T-cell (primary cell): ENCODE measurements at regions not wholly inside any gene's neighbourhood (a gene's known extent, or its start where the extent isn't known, plus 50 kb on each side); places are given as distances from the start of the nearest gene placed in this dataset.

ENCODE experiments used
- ATAC-seq, 4 experiments: fragments of 200-7000 bp in 3 of 4; fragments of 150-1000 bp in 1 of 4; cut with Tn5 transposase; replicated peaks in 1 of 4; 1 replicate in 3 of 4; 2 replicates in 1 of 4; pipeline ENCODE4 v1.10.0; 2021; ENCODE audit warnings: moderate library complexity in 3 of 4, mild to moderate bottlenecking in 2 of 4, moderate number of reproducible peaks in 1 of 4
- CTCF ChIA-PET, 2 donors: fragments of 300-600 bp; sonication (Branson Sonifier 250); formaldehyde crosslinking; loops; one replicate each; lab custom pipeline; 2022; ENCODE audit warnings: antibody characterized with exemption in 2 of 2; lab: Charles Lee
- POLR2A ChIA-PET, 2 donors: fragments of 300-600 bp; sonication (Branson Sonifier 250); formaldehyde crosslinking; loops; one replicate each; lab custom pipeline; 2022; ENCODE audit warnings: antibody characterized with exemption in 2 of 2; lab: Charles Lee
- DNase-seq, 35 experiments: peaks; one replicate each; pipeline versions ENCODE4 v3.0.0 to v3.0.0-alpha.2; 2013 to 2023
- H3K27ac ChIP-seq: one replicate; pipeline ENCODE4 v1.5.1; 2013; ENCODE audit warnings: low read length
- H3K27me3 ChIP-seq, 2 experiments: replicated peaks in 1 of 2; 1 replicate in 1 of 2; 2 replicates in 1 of 2; pipeline versions ENCODE4 v1.6.1 to v1.7.0; 2013; ENCODE audit warnings: low read length in 1 of 2, mixed read lengths in 1 of 2; ENCODE audit not compliant: control insufficient read depth in 2 of 2, insufficient read depth in 2 of 2; ENCODE audit errors: extremely low read depth in 1 of 2
- H3K36me3 ChIP-seq, 2 donors: 1 replicate in 1 of 2; 2 replicates in 1 of 2; pipeline versions ENCODE4 v1.6.1 to v1.7.0; 2013; ENCODE audit warnings: low read length in 1 of 2; ENCODE audit not compliant: control insufficient read depth in 2 of 2, insufficient read depth in 1 of 2; ENCODE audit errors: extremely low read depth in 1 of 2
- H3K4me1 ChIP-seq, 2 experiments: 1 replicate in 1 of 2; 2 replicates in 1 of 2; pipeline versions ENCODE4 v1.6.1 to v1.7.0; 2013; ENCODE audit warnings: low read length in 2 of 2, mixed read lengths in 1 of 2; ENCODE audit not compliant: insufficient read depth in 2 of 2, control insufficient read depth in 1 of 2; ENCODE audit errors: extremely low read depth in 1 of 2
- H3K4me3 ChIP-seq, 2 donors: 1 replicate in 1 of 2; 2 replicates in 1 of 2; pipeline versions ENCODE4 v1.5.1 to v1.7.0; 2013; ENCODE audit warnings: mild to moderate bottlenecking in 2 of 2, low read length in 1 of 2, moderate library complexity in 1 of 2; ENCODE audit not compliant: control insufficient read depth in 1 of 2; ENCODE audit errors: extremely low read depth in 1 of 2
- H3K9me3 ChIP-seq: 2 replicates; pipeline ENCODE4 v1.7.0; 2013
- H3K27ac Mint-ChIP-seq, 2 donors: one replicate each; pipeline ENCODE4 v1.8.0; 2020 to 2021; ENCODE audit warnings: mild to moderate bottlenecking in 2 of 2, mixed read lengths in 2 of 2
- H3K27me3 Mint-ChIP-seq, 2 donors: one replicate each; pipeline ENCODE4 v1.8.0; 2021 to 2022; ENCODE audit warnings: mixed read lengths in 2 of 2
- H3K36me3 Mint-ChIP-seq: one replicate; pipeline ENCODE4 v1.8.0; 2021; ENCODE audit warnings: mixed read lengths
- H3K4me1 Mint-ChIP-seq, 3 donors: one replicate each; pipeline ENCODE4 v1.8.0; 2020 to 2022; ENCODE audit warnings: mixed read lengths in 3 of 3, mild to moderate bottlenecking in 1 of 3
- H3K4me3 Mint-ChIP-seq, 3 donors: one replicate each; pipeline ENCODE4 v1.8.0; 2020 to 2022; ENCODE audit warnings: mild to moderate bottlenecking in 3 of 3, mixed read lengths in 3 of 3, moderate library complexity in 3 of 3
- H3K9me3 Mint-ChIP-seq, 3 donors: one replicate each; pipeline ENCODE4 v1.8.0; 2020 to 2022; ENCODE audit warnings: mixed read lengths in 3 of 3
- WGBS: methylation state at CpG from one replicate; pipeline ENCODE4 v1.1.5; 2013; ENCODE audit warnings: missing lambda C conversion rate; ENCODE audit not compliant: insufficient coverage; 5-methylcytosine and 5-hydroxymethylcytosine counted together

DNA sequence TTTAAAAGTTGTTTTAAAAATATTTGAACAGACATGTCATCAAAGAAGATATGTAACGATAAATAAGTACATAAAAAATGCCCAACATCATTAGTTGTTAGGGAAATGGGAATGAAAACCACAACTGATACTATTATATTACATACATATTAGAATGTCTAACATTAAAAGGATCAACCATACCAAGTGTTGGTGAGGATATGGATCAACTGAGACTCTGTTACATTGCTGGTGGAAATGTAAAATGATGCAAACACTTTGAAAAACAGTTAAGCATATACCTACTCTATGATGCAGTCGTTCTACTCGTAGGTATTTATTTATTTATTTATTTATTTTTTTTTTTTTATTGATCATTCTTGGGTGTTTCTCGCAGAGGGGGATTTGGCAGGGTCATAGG lies 149.7 kb downstream of the BRMS1L start:
- Mint-ChIP-seq H3K27me3 (peaks cover 0 to 9% of the 10 kb centered on the region in 2 donors), H3K27ac (no peak overlapping the region), H3K4me1 (no peaks in the 10 kb centered on the region), H3K36me3 (no peaks in the 10 kb centered on the region), H3K9me3 (peaks cover 0 to 4% (median 0%) of the 10 kb centered on the region in 3 donors), H3K4me3 (no peak overlapping the region)
- DNase-seq (no peak), ATAC-seq (no peak)
- Histone ChIP-seq H3K4me1 (no peaks in the 10 kb centered on the region), H3K9me3 (no peaks in the 10 kb centered on the region), H3K36me3 (no peaks in the 10 kb centered on the region), H3K4me3 (no peak overlapping the region), H3K27me3 (no peaks in the 10 kb centered on the region), H3K27ac (no peak overlapping the region)
- ChIA-PET CTCF (no interaction called here), POLR2A (no interaction called here)
- no CpG with 5 or more reads among the region's 4 CpGs for WGBS

DNA sequence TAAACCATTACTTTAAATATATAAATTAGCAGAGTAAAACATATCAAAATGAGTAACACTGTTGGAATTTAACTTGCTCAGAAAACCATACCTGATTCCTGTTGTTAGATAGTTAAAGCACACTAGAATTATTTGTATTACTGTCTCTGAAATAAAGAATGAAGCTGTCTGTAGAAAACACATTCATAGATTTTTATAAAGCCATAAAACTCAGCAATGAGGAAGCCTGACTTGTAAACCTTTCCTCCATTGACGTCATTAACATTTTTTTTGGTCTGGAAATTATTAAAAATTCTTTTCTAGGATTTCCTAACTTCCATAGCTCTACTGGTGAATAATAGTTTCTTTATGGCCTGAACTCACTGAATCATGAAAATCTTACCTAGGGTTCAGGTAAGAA lies 147.6 kb downstream of the BRMS1L start:
- no peaks in the 10 kb centered on the region for H3K4me1 ChIP-seq
- peaks cover 8 to 9% of the 10 kb centered on the region in 2 donors for H3K27me3 Mint-ChIP-seq
- ChIA-PET CTCF (no interaction called here), POLR2A (no interaction called here)
- ATAC-seq (no peak), DNase-seq (no peak)
- H3K9me3 ChIP-seq: no peaks in the 10 kb centered on the region
- H3K36me3 ChIP-seq: no peaks in the 10 kb centered on the region
- no peaks in the 10 kb centered on the region for H3K4me1 Mint-ChIP-seq
- H3K27me3 ChIP-seq: no peaks in the 10 kb centered on the region
- no peaks in the 10 kb centered on the region for H3K36me3 Mint-ChIP-seq
- no peak overlapping the region for H3K27ac Mint-ChIP-seq
- H3K4me3 Mint-ChIP-seq: no peak overlapping the region
- H3K4me3 ChIP-seq: no peak overlapping the region
- WGBS: no CpG with 5 or more reads among the region's 1 CpG
- H3K9me3 Mint-ChIP-seq: no peaks in the 10 kb centered on the region
- H3K27ac ChIP-seq: no peak overlapping the region

DNA sequence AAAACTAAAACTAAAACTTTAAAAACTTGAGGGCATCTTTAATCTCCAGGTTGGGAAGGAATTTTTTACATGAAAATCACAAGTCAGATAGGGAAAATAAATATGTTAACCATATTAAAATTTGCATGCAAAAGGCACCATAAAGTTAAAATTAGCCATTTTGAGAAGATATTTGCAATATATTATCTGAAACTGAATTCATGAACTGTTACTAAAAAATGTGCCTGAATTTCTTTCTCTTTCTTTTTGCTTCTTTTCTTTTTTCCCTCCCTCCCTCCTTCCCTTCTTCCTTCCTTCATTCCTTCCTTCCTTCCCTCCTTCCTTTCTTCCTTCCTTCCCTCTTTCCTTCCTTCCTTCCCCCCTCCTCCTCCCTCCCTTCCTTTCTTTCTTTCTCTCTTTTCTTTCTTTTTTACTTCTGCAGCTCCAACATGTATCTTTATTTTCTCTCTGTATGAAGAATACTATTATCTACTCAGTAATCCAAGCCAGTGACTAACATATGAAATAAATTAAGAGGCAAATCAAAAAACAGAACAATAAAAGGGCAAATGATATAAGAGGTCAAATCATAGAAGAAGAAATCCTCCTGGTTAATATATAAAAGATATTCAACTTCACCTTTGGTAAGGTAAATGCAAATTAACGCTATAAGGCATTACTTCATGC lies 146.0 kb downstream of the BRMS1L start:
- Mint-ChIP-seq H3K9me3 (no peaks in the 10 kb centered on the region), H3K4me1 (no peaks in the 10 kb centered on the region), H3K36me3 (no peaks in the 10 kb centered on the region), H3K27me3 (peaks cover 8 to 13% of the 10 kb centered on the region in 2 donors), H3K27ac (no peak overlapping the region), H3K4me3 (no peak overlapping the region)
- Histone ChIP-seq H3K27me3 (no peaks in the 10 kb centered on the region), H3K27ac (no peak overlapping the region), H3K4me3 (no peak overlapping the region), H3K36me3 (no peaks in the 10 kb centered on the region), H3K9me3 (no peaks in the 10 kb centered on the region), H3K4me1 (no peaks in the 10 kb centered on the region)
- no peak for ATAC-seq
- DNase-seq: no peak
- ChIA-PET POLR2A (no interaction called here), CTCF (no interaction called here)
- no CpG with 5 or more reads among the region's 1 CpG for whole genome bisulfite sequencing

DNA sequence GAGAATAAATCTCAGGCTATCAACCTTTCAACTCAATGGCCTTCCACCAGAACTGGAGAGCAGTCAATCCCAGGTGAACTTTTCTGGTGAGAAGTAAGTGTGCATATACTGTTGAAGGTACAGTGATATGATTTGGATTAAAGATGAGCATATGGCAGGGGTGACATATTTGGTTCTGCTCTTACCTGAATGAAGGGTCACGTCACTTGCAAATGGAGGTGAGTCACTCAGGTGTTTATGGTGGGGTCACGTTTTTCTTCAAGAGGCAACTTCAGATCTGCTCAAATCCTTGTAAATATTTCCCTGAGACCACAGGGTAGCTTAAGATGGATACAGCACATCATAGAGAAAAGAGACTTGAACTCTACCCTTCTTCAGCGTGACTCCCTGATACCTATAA lies 143.2 kb downstream of the BRMS1L start:
- Mint-ChIP-seq H3K27ac (no peak overlapping the region), H3K36me3 (no peaks in the 10 kb centered on the region), H3K4me3 (no peak overlapping the region), H3K4me1 (no peaks in the 10 kb centered on the region), H3K9me3 (no peaks in the 10 kb centered on the region), H3K27me3 (peaks cover 8% of the 10 kb centered on the region in 2 donors)
- ATAC-seq (no peak), DNase-seq (no peak)
- Histone ChIP-seq H3K36me3 (no peaks in the 10 kb centered on the region), H3K4me1 (no peaks in the 10 kb centered on the region), H3K9me3 (no peaks in the 10 kb centered on the region), H3K4me3 (no peak overlapping the region), H3K27me3 (no peaks in the 10 kb centered on the region), H3K27ac (no peak overlapping the region)
- CTCF ChIA-PET: no interaction called here
- WGBS: 40% methylated on average over 1 of the region's 3 CpGs
- POLR2A ChIA-PET: no interaction called here

DNA sequence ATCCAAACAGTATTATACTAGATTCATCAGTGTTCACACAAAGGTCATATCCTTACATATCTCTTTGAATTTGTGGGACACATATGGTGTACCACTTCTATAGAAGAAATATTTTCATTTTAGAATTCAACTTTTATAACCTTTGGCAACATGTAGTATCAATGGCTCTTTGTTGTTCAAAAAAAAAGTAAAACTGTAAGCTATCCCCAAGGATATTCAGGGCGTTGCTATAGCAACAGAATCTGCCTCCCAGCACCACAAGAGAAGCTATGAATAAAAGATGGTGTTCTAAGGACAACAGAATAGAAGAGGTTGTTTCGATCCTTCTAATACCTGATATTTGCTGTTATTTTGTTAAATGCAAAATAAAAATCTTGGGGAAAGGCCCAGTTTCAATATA lies 139.3 kb downstream of the BRMS1L start:
- no peak overlapping the region for H3K4me3 ChIP-seq
- no peaks in the 10 kb centered on the region for H3K27me3 ChIP-seq
- WGBS: no CpG with 5 or more reads among the region's 2 CpGs
- no peak overlapping the region for H3K27ac Mint-ChIP-seq
- no peaks in the 10 kb centered on the region for H3K36me3 ChIP-seq
- no peak overlapping the region for H3K27ac ChIP-seq
- ATAC-seq (no peak), DNase-seq (no peak)
- H3K36me3 Mint-ChIP-seq: no peaks in the 10 kb centered on the region
- H3K4me1 ChIP-seq: no peaks in the 10 kb centered on the region
- ChIA-PET POLR2A (no interaction called here), CTCF (no interaction called here)
- H3K4me1 Mint-ChIP-seq: no peaks in the 10 kb centered on the region
- no peak overlapping the region for H3K4me3 Mint-ChIP-seq
- H3K9me3 ChIP-seq: no peaks in the 10 kb centered on the region
- H3K9me3 Mint-ChIP-seq: no peaks in the 10 kb centered on the region
- H3K27me3 Mint-ChIP-seq: peaks cover 4 to 7% of the 10 kb centered on the region in 2 donors

DNA sequence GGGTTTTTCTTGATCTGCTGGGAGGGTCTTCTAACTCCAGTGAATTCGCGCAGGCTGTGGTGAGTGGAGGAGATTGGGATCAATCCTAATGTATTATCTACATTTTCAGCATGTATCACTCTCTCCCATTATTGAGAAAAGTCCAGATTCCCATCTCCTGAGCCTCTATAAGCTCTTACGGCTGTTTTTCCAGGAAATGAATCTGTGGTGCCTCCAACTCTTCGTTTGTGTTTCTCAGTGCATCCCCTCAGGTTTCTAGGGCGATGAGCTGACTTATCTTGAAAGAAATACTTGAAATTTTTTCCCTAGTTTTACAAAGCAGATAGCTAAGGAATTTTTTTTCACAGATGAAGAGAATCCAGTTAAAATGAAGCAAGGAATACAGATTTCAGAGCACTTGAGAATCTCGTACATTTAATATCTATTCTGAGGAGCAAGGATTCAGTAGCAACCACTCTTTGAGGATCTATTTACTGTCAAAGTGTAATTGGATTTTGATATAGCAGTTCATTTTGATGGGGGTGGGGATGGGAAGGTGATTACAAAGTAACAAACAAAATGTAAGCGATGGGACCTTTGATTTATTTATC lies 138.7 kb downstream of the BRMS1L start:
- ChIA-PET CTCF (no interaction called here), POLR2A (no interaction called here)
- Histone ChIP-seq H3K9me3 (no peaks in the 10 kb centered on the region), H3K27ac (no peak overlapping the region), H3K27me3 (no peaks in the 10 kb centered on the region), H3K4me3 (no peak overlapping the region), H3K4me1 (no peaks in the 10 kb centered on the region), H3K36me3 (no peaks in the 10 kb centered on the region)
- ATAC-seq (no peak), DNase-seq (no peak)
- peaks cover 4 to 6% of the 10 kb centered on the region in 2 donors for H3K27me3 Mint-ChIP-seq
- no peak overlapping the region for H3K27ac Mint-ChIP-seq
- no peak overlapping the region for H3K4me3 Mint-ChIP-seq
- H3K9me3 Mint-ChIP-seq: no peaks in the 10 kb centered on the region
- H3K4me1 Mint-ChIP-seq: no peaks in the 10 kb centered on the region
- H3K36me3 Mint-ChIP-seq: no peaks in the 10 kb centered on the region
- WGBS: 93% methylated on average over 2 of the region's 7 CpGs

GRCh38 chr14:35963209-35963608 lies 137.1 kb downstream of the BRMS1L start:
- no peaks in the 10 kb centered on the region for H3K36me3 ChIP-seq
- no peaks in the 10 kb centered on the region for H3K27me3 ChIP-seq
- CTCF ChIA-PET: no interaction called here
- POLR2A ChIA-PET: no interaction called here
- Mint-ChIP-seq H3K4me1 (no peaks in the 10 kb centered on the region), H3K27ac (no peak overlapping the region), H3K9me3 (no peaks in the 10 kb centered on the region), H3K4me3 (no peak overlapping the region), H3K27me3 (no peaks in the 10 kb centered on the region), H3K36me3 (no peaks in the 10 kb centered on the region)
- ATAC-seq: no peak
- H3K4me3 ChIP-seq: no peak overlapping the region
- no peak overlapping the region for H3K27ac ChIP-seq
- DNase-seq: no peak
- H3K4me1 ChIP-seq: no peaks in the 10 kb centered on the region
- no peaks in the 10 kb centered on the region for H3K9me3 ChIP-seq
